Endothelial cell of umbilical vein (primary cell): ENCODE measurements at regions not wholly inside any gene's neighbourhood (a gene's known extent, or its start where the extent isn't known, plus 50 kb on each side); places are given as distances from the start of the nearest gene placed in this dataset.

Source experiments
- EZH2 ChIP-seq: IDR thresholded peaks from 2 replicates; pipeline ENCODE4 v1.6.1; 2012; ENCODE audit warnings: borderline replicate concordance, low read depth, mild to moderate bottlenecking, moderate library complexity, low read length, inconsistent platforms; ENCODE audit not compliant: severe bottlenecking
- FOS ChIP-seq: IDR thresholded peaks from 2 replicates; pipeline ENCODE4 v1.6.1; 2011; ENCODE audit warnings: mild to moderate bottlenecking, low read length, moderate library complexity, borderline replicate concordance; ENCODE audit not compliant: insufficient read depth
- GATA2 ChIP-seq: IDR thresholded peaks from 2 replicates; pipeline ENCODE4 v1.7.0; 2011; ENCODE audit warnings: low read depth, mild to moderate bottlenecking, moderate library complexity, mixed read lengths, low read length; ENCODE audit not compliant: insufficient read length, insufficient read depth
- JUN ChIP-seq: IDR thresholded peaks from 2 replicates; pipeline ENCODE4 v1.6.1; 2011; ENCODE audit warnings: borderline replicate concordance, low read depth; ENCODE audit not compliant: insufficient read length, insufficient read depth
- MYC ChIP-seq: IDR thresholded peaks from one replicate; pipeline ENCODE4 v1.6.1; 2011; ENCODE audit warnings: mild to moderate bottlenecking, low read depth, low read length
- POLR2A ChIP-seq: IDR thresholded peaks from 2 replicates; pipeline ENCODE4 v1.6.1; 2012; ENCODE audit warnings: low read depth, mild to moderate bottlenecking, control low read depth, low read length
- POLR2AphosphoS5 ChIP-seq: IDR thresholded peaks from 2 replicates; pipeline ENCODE4 v1.6.1; 2012; ENCODE audit warnings: low read depth, mild to moderate bottlenecking, control low read depth, low read length, moderate library complexity; ENCODE audit not compliant: insufficient read depth
- TF ChIP-seq, protein P1 (sequence below), 2 donors: IDR thresholded peaks; 1 replicate in 1 of 2; 2 replicates in 1 of 2; pipeline ENCODE4 v1.5.1; 2011; ENCODE audit warnings: low read length in 2 of 2, mild to moderate bottlenecking in 2 of 2, moderate library complexity in 2 of 2, control low read depth in 1 of 2, inconsistent platforms in 1 of 2, low read depth in 1 of 2; ENCODE audit not compliant: insufficient read depth in 1 of 2; ENCODE audit errors: extremely low read depth in 1 of 2
- TF ChIP-seq, protein P2 (sequence below): IDR thresholded peaks from 2 replicates; pipeline ENCODE4 v1.6.1; 2011; ENCODE audit not compliant: insufficient read depth, insufficient read length

DNA sequence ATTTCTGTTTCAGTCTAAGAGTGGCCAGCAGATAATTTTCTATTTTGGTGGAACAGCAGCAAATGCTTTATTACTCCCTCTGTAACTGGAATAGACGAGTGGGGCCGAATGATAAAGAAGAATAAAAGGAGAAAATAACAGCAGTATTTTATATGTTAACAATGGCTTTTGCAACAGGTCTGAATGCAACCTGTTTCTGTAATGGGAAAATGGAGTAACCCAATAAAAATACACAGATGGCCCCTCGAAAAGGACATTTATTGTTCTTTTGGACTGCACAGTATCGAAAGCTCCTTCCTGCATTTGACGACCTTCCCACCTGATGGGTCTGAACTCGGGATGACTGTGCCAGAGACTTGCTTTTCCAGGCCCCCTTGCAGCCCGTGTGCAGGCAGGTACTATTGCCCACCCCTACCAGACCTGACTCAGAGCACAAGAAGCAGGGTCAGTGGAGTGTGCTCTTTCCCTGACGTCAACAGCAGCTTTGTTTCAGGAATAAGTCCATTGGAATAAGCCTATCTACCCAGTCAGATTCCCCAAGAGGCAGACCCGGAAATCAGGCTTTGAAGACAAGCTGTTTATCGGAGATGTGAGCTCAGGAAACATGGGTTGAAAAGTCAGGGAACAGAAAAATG, 306.5 kb upstream of the NEBL start:
- TF ChIP-seq POLR2A (no peak), EZH2 (no peak), GATA2 (no peak), JUN (no peak), POLR2AphosphoS5 (no peak), MYC (no peak), FOS (no peak)
- TF ChIP-seq, protein P1, sequence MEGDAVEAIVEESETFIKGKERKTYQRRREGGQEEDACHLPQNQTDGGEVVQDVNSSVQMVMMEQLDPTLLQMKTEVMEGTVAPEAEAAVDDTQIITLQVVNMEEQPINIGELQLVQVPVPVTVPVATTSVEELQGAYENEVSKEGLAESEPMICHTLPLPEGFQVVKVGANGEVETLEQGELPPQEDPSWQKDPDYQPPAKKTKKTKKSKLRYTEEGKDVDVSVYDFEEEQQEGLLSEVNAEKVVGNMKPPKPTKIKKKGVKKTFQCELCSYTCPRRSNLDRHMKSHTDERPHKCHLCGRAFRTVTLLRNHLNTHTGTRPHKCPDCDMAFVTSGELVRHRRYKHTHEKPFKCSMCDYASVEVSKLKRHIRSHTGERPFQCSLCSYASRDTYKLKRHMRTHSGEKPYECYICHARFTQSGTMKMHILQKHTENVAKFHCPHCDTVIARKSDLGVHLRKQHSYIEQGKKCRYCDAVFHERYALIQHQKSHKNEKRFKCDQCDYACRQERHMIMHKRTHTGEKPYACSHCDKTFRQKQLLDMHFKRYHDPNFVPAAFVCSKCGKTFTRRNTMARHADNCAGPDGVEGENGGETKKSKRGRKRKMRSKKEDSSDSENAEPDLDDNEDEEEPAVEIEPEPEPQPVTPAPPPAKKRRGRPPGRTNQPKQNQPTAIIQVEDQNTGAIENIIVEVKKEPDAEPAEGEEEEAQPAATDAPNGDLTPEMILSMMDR (IDR thresholded peaks at IDR 0.05; ENCODE audit: extremely low read depth in 1 of 2, insufficient read depth in 1 of 2, low read depth in 1 of 2, low read length in 2 of 2): no peak
- TF ChIP-seq, protein P2, sequence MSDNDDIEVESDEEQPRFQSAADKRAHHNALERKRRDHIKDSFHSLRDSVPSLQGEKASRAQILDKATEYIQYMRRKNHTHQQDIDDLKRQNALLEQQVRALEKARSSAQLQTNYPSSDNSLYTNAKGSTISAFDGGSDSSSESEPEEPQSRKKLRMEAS: no peak
